HL-60/S4 treated with retinoic acid at 250 ng/mL for 4 days and 3 days (cell line): ENCODE measurements at regions not wholly inside any gene's neighbourhood (a gene's known extent, or its start where the extent isn't known, plus 50 kb on each side); places are given as distances from the start of the nearest gene placed in this dataset.
"Not testable (repeated sequence)": the region's sequence is repeated elsewhere in the genome, so short reads cannot be mapped to it uniquely, and the experiment has no call there.

Source experiments
- in situ Hi-C: fragments of 300-500 bp; cut with MboI; formaldehyde crosslinking; loops from 2 replicates; pipeline ENCODE4 v1.7.0; 2022; ENCODE audit warnings: low sequenced_read_pairs

- in situ Hi-C loops: no loop called here
These were observed 605.2 kb upstream of the LRRTM4 start for GRCh38 chr2:78127424-78127823.

- in situ Hi-C loops: no loop called here
These were observed 610.5 kb upstream of the LRRTM4 start for GRCh38 chr2:78132391-78133370.

GRCh38 chr2:78145395-78145996, 623.3 kb upstream of the LRRTM4 start:
- in situ Hi-C loops: no loop called here

- in situ Hi-C loops: no loop called here
These were observed 624.0 kb upstream of the LRRTM4 start for GRCh38 chr2:78145997-78146722.

- in situ Hi-C loops: no loop called here
These were observed 625.3 kb upstream of the LRRTM4 start for GRCh38 chr2:78147466-78147865.

GRCh38 chr2:78154586-78154985, 632.4 kb upstream of the LRRTM4 start:
- in situ Hi-C loops: no loop called here

- in situ Hi-C loops: no loop called here
These were observed 640.0 kb upstream of the LRRTM4 start for GRCh38 chr2:78162202-78162601.

- in situ Hi-C loops: not testable (repeated sequence)
These were observed 650.0 kb upstream of the LRRTM4 start for GRCh38 chr2:78172157-78172556.

- in situ Hi-C loops: no loop called here
These were observed 653.5 kb upstream of the LRRTM4 start for GRCh38 chr2:78175645-78176044.

GRCh38 chr2:78201064-78201575, 678.9 kb upstream of the LRRTM4 start:
- in situ Hi-C loops: no loop called here

- in situ Hi-C loops: no loop called here
These were observed 680.2 kb upstream of the LRRTM4 start for GRCh38 chr2:78202366-78202765.

- in situ Hi-C loops: no loop called here
These were observed 681.0 kb upstream of the LRRTM4 start for GRCh38 chr2:78202986-78203670.

GRCh38 chr2:78218066-78218465, 695.9 kb upstream of the LRRTM4 start:
- in situ Hi-C loops: no loop called here

- in situ Hi-C loops: no loop called here
These were observed 715.5 kb upstream of the LRRTM4 start for GRCh38 chr2:78237704-78238103.

- in situ Hi-C loops: no loop called here
These were observed 723.4 kb upstream of the LRRTM4 start for GRCh38 chr2:78245394-78246135.

GRCh38 chr2:78251708-78252107, 729.5 kb upstream of the LRRTM4 start:
- in situ Hi-C loops: no loop called here

GRCh38 chr2:78260861-78261260, 738.7 kb upstream of the LRRTM4 start:
- in situ Hi-C loops: no loop called here

GRCh38 chr2:78261454-78261853, 739.3 kb upstream of the LRRTM4 start:
- in situ Hi-C loops: no loop called here

- in situ Hi-C loops: not testable (repeated sequence)
These were observed 739.9 kb upstream of the LRRTM4 start for GRCh38 chr2:78262089-78262488.
